H1 (cell line): ENCODE measurements at regions not wholly inside any gene's neighbourhood (a gene's known extent, or its start where the extent isn't known, plus 50 kb on each side); places are given as distances from the start of the nearest gene placed in this dataset.

Experiments used
- CBX5 ChIP-seq: fragments of 300-800, 300-1000 bp; sonication (generic); IDR thresholded peaks from 2 replicates; pipeline ENCODE4 v1.7.1; 2016; ENCODE audit warnings: antibody characterized with exemption, low read length, low read depth
- POLR2AphosphoS5 ChIP-seq: IDR thresholded peaks from 2 replicates; pipeline ENCODE4 v1.6.1; 2011; ENCODE audit warnings: low read depth, low read length
- RAD21 ChIP-seq, 2 experiments: IDR thresholded peaks in 1 of 2; conservative IDR thresholded peaks in 1 of 2; 2 replicates each; pipeline ENCODE4 v1.6.1; 2011; ENCODE audit warnings: low read depth in 2 of 2, low read length in 2 of 2, improper control_type of control experiment in 1 of 2, inconsistent platforms in 1 of 2, mild to moderate bottlenecking in 1 of 2, moderate library complexity in 1 of 2
- YY1 ChIP-seq: IDR thresholded peaks from 2 replicates; pipeline ENCODE4 v1.6.1; 2011; ENCODE audit warnings: low read depth, mild to moderate bottlenecking, low read length

DNA sequence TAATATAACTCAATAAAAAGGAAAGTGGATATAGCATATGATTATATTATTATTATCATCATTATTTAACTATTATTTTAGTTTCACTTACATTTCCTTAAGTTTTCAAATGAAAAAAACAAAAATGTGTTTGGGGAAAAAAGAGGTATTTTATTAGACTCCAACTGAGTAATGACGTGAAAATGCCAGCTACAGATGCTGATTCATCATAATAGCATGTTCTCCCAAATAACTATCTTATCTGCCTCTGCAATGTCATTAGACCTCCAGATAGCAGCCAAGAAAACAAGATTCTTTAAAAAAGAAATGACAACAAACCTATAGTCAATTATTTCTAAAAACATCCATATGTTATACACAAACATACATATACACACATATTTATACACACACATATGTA, 1071.9 kb upstream of the TMPRSS15 start (continued):
- TF ChIP-seq CBX5, result no peak
- TF ChIP-seq RAD21 (IDR thresholded peaks at IDR 0.05 in 1 of 2, conservative IDR thresholded peaks at IDR 0.05 in 1 of 2; ENCODE audit: low read depth in 2 of 2, low read length in 2 of 2), result no peak
- TF ChIP-seq POLR2AphosphoS5, result no peak
- TF ChIP-seq YY1, result no peak
